GM19239 (cell line): ENCODE measurements at regions not wholly inside any gene's neighbourhood (a gene's known extent, or its start where the extent isn't known, plus 50 kb on each side); places are given as distances from the start of the nearest gene placed in this dataset.

Source experiments
- DNase-seq: peaks from one replicate; pipeline ENCODE4 v3.0.0; 2011; ENCODE audit warnings: low spot score; ENCODE audit not compliant: insufficient read length
- FAIRE-seq: peaks from 2 replicates; lab custom pipeline; 2011; peaks lifted over from hg19 to GRCh38; lab: Jason Lieb, UNC

DNA sequence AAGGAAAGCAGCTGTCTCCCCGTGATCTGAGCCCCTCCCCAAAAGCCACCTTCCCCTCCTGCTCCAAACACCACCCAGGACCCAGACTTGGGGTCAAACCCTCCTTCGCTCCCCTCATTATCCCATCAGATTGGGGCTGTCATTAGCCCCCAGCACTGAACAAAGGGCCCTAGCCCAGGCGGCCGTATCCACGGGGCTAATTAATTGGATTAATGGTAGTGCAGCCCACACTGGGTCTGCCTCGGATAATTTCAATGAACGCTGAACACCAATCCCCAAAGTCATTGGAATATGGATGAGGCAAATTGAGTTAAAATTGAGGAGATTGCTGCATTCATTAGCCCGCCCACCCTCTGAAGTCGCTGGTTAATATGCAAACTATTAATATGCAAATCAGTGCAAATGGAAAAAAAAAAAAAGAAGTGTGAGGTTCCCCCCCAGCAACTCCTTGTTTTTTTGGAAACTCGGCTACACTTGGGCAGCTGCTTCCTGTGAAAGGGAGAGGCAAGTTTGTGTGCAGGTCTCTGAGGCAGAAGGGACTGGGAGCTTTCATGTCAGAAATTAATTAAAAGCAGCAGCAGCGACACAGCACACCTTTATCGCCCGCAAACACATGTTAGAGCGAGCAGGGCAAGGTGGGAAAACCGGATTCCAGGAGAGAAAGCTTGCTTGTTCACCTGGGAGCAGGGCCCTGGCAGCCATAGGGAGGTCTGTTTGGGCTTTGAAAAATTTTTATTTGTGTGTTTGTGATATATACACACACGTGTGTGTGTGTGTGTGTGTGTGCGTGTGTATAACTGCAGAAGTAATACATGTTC is 517.8 kb downstream of the MIAT start:
- FAIRE-seq (no peak), DNase-seq (no peak)

DNA sequence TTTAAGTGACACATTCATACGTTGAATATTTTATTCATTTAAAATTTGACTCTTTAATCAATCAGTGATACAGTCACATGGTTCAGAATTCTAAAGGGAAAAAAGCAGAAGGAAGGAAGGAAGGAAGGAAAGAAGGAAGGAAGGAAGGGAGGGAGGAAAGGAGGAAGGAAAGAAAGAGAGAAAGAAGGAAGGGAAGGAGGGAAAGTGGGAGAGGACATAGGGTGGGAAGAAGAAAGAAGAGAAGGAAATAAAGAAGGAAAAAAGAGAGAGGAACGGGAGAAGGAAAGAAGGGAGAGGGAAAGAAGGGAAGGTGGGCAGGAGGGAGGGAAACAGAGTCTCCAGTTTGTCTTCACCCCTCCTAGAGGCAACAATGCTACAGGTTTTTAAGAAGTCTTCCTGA is 518.6 kb downstream of the MIAT start:
- no peak for FAIRE-seq
- no peak for DNase-seq

DNA sequence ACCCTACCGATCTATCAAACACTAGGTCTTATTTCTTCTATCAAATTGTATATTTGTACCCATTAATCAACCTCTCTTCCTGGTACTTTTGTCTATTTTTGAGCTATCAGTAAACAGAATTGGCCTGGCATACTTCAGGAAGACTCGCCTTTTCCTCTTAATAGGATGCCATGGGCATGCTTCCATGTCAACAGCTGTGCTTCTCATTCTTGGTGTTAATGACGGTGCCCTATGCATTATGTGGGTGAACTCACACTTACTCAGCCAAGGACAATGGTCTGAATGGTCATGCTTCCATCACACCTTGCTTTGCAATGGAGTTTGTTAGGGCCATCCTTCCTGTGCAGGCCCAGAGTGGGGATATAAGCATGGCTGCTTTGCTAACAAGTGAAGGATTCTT is 521.8 kb downstream of the MIAT start:
- no peak for DNase-seq
- no peak for FAIRE-seq

DNA sequence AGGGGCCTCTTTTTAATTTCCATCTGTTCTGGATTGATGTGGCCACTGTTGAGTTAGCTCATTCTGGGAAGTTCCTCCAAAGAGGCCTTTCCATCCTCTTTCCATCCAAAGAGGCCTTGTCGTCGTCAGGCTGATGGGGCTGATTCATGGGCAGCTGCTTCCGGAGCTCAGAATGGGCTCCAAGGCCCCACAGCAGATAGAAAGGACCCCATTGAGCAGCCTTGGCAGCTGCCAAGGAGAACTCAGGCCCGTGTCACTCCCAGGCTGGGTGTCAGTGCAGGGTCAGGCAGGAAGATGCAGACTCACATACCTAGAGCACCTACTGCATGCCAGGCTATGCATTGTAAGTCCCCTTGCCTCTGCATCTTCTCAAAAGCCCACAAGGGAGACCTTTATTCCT is 524.1 kb downstream of the MIAT start:
- FAIRE-seq (no peak), DNase-seq (no peak)

DNA sequence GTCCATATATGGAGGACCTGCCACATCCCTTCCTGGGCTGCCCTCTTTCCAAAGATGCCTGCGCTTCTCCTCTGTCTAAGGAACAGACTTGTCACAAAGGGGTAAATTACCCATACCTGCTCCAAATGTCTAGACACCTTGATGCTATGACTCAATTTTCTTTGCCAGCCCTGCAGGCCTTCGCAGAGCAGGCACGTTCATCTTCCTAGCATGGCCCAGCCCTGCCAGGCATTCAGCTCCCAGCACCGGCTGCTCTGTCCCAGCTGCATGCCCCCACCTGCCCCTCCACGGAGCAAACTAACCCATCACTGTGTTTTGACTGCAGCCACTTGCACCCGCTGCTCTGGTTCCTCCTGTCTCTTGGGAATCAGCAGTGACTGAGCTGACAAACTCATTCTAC is 526.1 kb downstream of the MIAT start:
- DNase-seq (no peak), FAIRE-seq (no peak)

DNA sequence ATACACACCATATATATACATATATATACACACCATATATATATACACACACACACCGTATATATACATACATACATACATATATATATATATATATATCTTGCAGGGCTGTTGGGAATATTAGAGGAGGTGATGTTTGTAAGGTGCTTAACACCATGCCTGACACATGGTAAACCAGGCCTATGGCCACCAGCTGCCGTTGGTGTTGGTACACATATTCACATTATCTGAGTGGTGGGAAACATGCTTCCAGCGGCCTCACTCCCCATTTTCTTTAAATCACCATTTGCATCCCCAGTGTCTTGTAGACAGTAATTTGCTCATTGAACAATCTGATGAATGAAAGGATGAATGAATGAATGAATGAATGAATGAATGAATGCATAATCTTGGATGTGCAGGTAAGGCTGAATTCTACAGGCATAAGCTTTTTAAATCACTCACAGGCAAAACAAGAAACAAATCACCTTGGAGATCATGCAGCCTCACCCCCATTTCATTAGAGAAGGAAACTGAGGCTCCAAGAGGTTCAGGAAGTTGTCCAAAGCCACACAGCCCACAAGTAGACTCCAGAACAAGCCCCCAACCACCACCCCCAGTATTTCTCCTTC is 527.8 kb downstream of the MIAT start:
- FAIRE-seq (no peak), DNase-seq (no peak)

DNA sequence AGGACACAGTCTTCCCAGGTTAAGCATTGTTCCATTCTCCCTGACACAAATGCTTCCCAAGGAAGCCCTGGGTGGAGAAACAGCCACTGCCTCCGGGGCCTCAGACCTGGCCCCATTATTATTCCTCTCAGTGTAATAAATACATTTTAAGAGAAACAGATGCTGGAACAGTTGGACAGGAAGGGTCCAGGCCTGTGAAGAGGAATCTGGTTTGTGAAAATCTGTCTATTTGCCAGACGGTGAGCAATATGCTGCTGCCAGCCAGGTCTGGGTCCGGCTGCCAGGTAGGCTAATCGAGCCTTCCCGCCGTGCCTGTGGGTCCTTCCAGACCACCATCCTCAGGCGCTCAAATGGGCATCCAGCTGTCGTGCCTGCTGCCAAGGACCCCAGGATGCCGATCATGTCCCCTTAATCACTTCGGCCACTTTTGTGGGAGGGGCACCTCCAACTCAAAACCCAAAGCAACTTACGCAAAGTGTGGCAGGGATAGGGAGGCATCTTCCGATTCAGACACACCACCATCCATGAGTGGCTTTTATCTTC is 528.4 kb downstream of the MIAT start:
- no peak for FAIRE-seq
- no peak for DNase-seq

DNA sequence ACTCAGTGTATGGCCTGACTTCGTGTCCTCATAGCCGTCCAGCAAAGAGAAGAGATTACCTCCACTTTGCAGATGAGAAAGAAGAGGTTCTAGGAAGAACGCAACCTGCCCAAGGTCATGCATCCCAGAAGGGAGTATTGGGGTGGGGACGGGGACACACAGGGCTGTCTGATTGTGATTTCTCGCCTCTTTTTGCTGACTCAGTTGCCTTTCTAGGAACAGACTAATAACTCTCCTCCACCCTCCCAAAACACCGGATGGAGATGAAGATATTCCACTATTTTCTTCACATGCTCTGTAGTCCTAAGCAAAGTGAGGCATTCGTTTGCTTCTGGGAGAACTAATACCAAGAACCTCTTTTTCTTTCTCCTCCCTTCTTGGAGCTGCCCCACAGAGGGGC is 529.3 kb downstream of the MIAT start:
- no peak for FAIRE-seq

DNA sequence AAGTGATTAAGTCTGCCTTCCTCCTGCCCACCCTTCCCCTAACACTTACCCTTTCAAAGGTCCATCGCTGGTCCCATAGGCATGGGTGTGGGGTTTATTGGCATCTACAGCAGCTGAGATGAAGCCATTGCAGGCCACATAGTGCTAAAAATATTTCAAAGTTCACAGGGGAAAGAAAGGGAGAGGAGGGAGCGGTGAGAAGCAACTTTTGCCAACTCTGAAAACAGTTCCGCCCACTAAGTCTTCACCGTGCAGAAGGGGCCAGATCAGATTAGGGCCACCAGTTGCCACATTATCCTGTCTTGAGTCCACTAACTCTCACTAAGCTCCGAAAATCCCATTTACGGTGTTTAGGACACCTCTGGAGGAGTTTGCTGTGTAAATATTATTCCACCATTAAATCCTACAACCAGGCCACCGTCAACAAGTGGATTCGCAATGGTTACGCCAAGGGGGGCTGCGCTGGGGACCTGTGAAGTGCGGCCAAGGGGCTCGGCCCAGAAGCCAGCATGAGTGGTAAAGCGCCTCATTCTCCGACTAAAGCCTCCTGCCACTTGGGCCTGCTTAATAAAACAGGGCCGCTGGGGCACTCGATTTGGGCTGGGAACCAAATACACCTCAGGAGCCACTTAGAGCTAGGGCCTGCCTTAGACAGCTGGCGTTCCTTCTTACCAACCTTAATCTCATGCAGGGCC is 534.9 kb downstream of the MIAT start:
- FAIRE-seq, result no peak

More for the DNA sequence above, 529.3 kb downstream of the MIAT start:
- no peak for DNase-seq

DNA sequence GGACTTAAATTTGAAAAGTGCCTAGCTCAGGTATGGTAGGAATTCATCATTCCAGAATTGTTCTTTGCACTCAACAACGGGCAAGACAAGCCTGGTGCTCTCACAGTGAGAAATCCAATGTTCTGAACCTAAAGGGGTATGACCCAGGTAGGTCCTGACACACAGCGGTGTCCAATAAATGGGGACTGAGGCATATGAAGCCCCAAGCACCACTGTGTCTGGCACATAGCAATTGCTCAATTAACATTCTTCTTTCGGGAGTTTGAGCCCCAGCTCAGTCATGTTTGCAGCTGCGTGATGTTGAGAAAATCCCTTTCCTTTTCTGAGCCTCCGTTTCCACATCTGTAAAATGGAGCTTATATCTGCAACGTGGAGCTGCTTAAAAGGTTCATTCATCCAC is 535.8 kb downstream of the MIAT start:
- DNase-seq, result no peak
- FAIRE-seq, result no peak

More for the DNA sequence above, 534.9 kb downstream of the MIAT start:
- DNase-seq, result no peak

DNA sequence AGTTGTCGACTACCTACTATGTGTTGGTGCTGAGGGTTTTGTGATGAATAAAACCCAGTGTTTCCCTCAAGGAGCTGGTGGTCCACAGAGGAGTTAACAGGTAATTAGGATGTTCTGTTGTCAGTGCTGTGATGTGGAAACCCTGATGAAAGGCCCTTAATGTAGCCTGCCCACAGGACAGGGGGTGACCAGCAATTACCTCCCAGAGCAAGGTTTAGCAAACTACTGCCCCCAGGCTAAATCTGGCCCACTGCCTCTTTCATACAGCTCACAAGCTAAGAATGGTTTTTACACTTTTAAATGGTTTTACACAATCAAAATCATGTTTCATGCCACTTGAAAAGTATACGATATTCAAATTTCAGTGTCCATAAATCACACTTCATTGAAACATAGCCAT is 536.2 kb downstream of the MIAT start:
- FAIRE-seq (no peak), DNase-seq (no peak)

DNA sequence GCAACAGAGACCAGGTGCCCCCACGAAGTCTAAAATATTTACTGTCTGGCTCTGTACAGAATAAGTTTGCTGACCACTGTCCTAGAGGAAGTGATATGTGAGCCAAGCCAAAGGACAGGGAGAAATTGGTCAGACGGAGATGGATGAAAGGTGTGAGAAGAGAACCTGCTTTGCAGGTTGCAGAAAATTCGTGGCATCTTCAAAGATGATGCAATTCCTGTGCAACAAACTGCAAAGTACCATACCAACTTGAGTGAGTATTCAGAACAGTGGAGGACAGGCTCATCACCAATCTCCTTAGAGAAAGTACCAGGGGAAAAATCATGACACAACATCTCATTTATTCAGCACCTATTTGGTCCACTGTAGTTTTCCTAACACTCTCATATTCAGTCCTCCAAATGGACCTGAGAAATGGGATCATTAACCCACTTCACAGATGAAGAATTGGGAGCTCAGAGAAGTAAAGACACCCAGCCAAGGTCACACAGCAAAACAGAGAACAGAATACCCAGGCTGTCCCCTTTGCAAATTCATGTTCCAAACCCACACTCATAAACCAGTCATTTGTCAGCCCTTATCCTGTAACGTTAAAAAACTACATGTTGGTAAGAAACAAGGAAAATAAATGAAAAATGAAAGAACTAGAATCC is 536.8 kb downstream of the MIAT start:
- DNase-seq (no peak), FAIRE-seq (no peak)

DNA sequence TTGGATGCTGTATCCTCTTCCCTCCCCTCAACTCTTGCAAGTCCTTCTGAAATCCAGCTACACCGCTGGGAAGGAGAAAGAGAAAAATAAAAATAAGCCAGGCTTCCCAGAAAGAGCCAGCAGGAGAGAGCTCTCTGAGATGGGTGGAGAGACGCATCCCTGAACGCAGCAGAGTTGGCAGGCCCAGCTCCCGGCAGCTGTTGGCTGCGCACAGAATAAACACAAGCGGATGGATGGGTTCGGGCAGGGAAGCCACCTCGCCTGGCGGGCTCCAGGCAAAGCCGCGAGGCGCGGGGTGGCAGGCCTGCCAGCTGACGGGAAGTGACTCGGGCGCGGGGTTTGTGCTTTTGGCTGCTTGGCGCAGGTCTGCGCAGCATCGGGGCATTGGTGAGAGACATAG is 537.7 kb downstream of the MIAT start:
- FAIRE-seq (no peak), DNase-seq (no peak)

DNA sequence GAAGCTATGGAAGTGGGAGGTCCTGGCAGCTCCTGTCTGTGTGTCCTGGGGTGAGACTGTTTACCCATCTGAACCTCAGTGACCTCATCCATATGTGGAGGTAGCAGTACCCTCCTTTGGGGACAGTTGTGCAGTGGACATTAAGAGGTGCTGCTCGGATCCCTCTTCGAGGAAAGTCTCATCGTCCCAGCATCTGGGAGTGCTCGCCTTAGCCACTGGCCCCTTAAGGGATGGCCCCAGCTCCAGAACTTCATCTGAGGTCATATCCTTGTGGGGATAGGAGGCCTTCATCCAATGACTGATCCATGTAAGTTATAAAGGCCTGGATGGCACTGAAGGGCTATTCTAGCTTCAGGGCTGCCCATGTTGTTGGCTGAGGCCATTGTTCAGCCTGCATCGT is 538.1 kb downstream of the MIAT start:
- DNase-seq (no peak), FAIRE-seq (no peak)

DNA sequence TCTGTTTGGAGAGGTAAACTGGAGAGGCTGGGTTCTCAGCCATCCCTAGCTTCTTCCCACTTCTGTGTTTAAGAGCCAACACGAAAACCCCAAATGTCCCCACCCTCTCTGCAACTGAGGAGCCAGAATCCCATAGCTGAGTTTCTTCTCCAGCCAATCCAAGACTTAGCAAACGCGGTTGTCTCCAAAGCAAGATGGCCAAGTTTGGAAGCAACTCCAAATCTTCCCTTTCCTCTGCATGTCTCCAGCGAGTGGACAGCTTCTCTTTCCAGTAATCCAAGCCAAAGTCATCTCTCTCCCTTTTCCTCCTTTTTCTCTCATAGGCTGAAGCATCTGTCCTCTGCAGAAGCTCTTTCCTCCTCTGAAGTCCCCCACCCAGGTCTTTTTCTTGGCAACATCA is 539.2 kb downstream of the MIAT start:
- FAIRE-seq (no peak), DNase-seq (no peak)

DNA sequence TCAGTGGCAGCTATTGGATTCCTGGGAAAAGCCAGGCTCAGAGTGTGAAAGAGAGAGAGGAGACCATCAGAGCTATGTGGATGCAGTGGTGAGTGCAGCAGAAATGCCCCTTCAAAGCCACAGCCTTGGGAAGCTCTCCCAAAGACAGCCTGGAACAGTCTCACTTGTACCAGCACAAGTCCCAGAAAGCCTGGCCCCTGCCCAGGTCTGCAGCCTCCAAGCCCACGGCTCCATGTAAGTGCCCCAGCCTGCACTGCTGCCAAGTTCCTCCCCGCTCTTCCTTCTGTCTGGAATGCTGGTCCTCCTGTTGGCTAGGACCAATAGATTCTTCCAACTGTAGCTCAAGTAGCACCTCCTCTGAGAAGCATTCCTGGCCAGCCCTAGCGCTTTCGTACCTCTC is 539.7 kb downstream of the MIAT start:
- no peak for FAIRE-seq
- DNase-seq, result no peak

DNA sequence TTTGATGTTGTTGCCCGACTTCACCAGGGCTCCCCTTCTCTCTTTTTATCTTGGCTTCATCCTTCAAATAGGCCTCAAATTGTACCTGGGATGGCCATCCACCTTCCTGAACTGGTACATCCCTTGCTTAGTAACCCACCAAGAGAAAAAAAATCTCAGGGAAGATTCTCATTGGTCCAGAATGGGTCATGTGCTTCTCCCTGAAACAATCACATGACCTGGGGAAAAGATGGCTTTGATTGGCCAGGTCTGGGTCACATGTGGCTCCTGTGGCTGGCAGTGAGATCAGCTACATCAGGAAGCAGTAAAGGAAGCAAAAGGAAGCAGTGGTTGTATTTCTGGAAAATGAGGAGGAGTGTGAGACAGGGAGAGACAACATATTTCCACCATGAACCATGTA is 540.2 kb downstream of the MIAT start:
- DNase-seq (no peak), FAIRE-seq (no peak)

DNA sequence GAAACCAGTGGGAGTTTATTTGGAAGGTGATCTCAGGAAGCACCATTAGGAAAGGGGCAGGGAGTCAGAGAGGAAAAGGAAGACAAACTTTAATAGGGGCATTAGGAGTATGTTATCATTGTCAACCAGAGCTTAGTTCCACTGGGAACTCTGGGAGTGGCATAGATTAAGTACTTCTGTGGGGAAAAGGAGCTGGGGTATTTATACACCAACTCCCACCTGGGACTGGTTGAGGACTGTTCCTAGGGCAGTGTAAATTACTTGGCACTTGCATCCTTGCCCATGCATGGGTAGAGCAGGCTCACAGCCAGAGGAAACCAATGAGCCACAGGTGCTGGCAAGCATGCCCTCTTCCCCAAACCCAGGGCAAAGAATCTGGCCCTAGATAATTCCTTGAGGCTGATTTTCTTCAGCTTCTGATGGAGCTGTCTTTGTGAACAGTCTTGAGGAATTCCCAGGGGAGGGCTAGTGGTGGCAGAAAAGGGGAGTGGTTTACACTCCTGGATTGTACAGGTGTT is 541.2 kb downstream of the MIAT start:
- FAIRE-seq (no peak), DNase-seq (no peak)

DNA sequence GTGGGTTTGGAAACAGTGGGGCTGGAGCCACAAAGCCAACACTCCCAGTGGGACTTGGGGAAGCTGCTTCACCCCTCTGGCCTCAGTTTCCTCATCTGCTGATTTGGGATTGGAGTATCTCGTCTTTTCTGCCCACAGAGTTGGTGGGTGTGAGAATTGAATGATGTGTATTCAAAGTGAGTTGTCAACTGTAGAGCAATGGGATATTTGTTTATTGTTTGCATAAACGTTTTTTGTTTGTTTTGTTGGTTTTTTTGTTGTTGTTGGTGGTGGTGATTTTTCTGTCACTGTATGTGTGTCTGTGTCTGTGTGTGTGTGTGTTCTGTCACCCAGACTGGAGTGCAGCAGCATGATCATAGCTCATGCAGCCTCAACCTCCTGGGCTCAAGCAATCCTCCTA is 542.0 kb downstream of the MIAT start:
- FAIRE-seq (no peak), DNase-seq (no peak)

DNA sequence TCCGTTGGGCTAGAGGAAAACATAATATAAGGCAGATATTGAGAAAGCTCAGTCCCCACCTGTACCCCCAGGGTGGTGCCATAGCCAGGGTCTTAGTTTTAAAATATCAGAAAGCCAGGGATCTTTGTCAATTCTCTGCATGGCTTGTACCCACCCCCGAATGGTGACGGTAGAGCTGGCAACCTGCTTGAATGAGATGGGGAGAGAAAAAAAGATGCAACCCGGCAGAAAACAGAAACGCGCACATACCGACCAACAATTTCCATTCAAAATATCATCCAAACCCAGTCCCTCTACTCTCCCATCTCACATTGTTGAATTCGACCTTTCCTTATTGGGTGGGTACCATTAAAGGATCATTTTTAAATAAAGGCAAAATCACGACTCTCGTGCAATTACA is 543.9 kb downstream of the MIAT start:
- FAIRE-seq, result no peak
- no peak for DNase-seq
